ENCODE measurements at regions not wholly inside any gene's neighbourhood (a gene's known extent, or its start where the extent isn't known, plus 50 kb on each side); places are given as distances from the start of the nearest gene placed in this dataset.

DNA sequence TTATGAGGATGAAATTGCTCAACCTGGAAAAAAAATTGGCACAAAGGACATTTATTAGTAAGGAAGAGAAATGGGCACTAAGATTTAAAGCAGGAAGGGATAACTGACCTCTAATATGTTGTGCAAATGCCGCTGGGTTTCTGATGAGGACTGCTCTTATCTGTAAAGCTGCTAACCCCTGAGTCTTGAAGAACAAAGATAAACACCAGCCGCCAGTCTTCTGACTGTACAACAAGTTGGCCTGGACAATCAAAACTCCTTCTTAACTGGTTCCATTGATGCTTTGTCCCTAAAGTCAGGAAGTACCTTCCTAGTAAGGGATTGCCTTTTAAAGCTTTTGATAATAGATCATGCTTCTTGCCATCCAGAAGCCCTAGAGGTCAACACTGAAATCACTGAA lies 301.8 kb downstream of the TRIB2 start (continued):
- TF ChIP-seq, protein P1, sequence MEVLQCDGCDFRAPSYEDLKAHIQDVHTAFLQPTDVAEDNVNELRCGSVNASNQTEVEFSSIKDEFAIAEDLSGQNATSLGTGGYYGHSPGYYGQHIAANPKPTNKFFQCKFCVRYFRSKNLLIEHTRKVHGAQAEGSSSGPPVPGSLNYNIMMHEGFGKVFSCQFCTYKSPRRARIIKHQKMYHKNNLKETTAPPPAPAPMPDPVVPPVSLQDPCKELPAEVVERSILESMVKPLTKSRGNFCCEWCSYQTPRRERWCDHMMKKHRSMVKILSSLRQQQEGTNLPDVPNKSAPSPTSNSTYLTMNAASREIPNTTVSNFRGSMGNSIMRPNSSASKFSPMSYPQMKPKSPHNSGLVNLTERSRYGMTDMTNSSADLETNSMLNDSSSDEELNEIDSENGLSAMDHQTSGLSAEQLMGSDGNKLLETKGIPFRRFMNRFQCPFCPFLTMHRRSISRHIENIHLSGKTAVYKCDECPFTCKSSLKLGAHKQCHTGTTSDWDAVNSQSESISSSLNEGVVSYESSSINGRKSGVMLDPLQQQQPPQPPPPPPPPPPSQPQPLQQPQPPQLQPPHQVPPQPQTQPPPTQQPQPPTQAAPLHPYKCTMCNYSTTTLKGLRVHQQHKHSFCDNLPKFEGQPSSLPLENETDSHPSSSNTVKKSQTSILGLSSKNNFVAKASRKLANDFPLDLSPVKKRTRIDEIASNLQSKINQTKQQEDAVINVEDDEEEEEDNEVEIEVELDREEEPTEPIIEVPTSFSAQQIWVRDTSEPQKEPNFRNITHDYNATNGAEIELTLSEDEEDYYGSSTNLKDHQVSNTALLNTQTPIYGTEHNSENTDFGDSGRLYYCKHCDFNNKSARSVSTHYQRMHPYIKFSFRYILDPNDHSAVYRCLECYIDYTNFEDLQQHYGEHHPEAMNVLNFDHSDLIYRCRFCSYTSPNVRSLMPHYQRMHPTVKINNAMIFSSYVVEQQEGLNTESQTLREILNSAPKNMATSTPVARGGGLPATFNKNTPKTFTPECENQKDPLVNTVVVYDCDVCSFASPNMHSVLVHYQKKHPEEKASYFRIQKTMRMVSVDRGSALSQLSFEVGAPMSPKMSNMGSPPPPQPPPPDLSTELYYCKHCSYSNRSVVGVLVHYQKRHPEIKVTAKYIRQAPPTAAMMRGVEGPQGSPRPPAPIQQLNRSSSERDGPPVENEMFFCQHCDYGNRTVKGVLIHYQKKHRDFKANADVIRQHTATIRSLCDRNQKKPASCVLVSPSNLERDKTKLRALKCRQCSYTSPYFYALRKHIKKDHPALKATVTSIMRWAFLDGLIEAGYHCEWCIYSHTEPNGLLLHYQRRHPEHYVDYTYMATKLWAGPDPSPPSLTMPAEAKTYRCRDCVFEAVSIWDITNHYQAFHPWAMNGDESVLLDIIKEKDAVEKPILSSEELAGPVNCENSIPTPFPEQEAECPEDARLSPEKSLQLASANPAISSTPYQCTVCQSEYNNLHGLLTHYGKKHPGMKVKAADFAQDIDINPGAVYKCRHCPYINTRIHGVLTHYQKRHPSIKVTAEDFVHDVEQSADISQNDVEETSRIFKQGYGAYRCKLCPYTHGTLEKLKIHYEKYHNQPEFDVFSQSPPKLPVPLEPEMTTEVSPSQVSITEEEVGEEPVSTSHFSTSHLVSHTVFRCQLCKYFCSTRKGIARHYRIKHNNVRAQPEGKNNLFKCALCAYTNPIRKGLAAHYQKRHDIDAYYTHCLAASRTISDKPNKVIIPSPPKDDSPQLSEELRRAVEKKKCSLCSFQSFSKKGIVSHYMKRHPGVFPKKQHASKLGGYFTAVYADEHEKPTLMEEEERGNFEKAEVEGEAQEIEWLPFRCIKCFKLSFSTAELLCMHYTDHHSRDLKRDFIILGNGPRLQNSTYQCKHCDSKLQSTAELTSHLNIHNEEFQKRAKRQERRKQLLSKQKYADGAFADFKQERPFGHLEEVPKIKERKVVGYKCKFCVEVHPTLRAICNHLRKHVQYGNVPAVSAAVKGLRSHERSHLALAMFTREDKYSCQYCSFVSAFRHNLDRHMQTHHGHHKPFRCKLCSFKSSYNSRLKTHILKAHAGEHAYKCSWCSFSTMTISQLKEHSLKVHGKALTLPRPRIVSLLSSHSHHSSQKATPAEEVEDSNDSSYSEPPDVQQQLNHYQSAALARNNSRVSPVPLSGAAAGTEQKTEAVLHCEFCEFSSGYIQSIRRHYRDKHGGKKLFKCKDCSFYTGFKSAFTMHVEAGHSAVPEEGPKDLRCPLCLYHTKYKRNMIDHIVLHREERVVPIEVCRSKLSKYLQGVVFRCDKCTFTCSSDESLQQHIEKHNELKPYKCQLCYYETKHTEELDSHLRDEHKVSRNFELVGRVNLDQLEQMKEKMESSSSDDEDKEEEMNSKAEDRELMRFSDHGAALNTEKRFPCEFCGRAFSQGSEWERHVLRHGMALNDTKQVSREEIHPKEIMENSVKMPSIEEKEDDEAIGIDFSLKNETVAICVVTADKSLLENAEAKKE (CRISPR knock-in tag; IDR thresholded peaks at IDR 0.05): no peak
- TF ChIP-seq ZNF114 (CRISPR knock-in tag; IDR thresholded peaks at IDR 0.05): no peak
- TF ChIP-seq STAT1 (IDR thresholded peaks at IDR 0.05; ENCODE audit: unreplicated experiment): no peak
- TF ChIP-seq, protein P2, sequence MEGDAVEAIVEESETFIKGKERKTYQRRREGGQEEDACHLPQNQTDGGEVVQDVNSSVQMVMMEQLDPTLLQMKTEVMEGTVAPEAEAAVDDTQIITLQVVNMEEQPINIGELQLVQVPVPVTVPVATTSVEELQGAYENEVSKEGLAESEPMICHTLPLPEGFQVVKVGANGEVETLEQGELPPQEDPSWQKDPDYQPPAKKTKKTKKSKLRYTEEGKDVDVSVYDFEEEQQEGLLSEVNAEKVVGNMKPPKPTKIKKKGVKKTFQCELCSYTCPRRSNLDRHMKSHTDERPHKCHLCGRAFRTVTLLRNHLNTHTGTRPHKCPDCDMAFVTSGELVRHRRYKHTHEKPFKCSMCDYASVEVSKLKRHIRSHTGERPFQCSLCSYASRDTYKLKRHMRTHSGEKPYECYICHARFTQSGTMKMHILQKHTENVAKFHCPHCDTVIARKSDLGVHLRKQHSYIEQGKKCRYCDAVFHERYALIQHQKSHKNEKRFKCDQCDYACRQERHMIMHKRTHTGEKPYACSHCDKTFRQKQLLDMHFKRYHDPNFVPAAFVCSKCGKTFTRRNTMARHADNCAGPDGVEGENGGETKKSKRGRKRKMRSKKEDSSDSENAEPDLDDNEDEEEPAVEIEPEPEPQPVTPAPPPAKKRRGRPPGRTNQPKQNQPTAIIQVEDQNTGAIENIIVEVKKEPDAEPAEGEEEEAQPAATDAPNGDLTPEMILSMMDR (conservative IDR thresholded peaks at IDR 0.05; ENCODE audit: low read depth in 2 of 2): no peak
- no peak for TF ChIP-seq EZH2phosphoT487 (IDR thresholded peaks at IDR 0.05; ENCODE audit: unreplicated experiment)

DNA sequence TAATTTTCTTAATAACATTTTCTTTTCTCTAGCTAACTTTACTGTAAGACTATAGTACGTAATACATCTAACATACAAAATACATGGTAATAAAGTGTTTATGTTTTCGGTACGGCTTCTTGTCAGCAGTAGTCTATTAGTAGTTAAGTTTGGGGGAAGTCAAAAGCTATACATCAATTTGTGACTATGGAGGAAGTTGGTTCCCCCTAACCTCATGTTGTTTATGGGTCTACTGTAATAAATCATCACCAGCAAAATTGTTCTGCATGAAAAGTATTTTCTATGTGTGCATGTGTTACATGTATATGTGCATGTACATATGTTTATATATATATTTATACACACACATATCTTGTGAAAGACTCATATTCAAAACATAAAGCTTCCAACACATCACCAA lies 303.0 kb downstream of the TRIB2 start:
- H3K9me3 Mint-ChIP-seq: no peaks in the 10 kb centered on the region; the same call in 2 of the 3 replicates
- TF ChIP-seq, protein P3, sequence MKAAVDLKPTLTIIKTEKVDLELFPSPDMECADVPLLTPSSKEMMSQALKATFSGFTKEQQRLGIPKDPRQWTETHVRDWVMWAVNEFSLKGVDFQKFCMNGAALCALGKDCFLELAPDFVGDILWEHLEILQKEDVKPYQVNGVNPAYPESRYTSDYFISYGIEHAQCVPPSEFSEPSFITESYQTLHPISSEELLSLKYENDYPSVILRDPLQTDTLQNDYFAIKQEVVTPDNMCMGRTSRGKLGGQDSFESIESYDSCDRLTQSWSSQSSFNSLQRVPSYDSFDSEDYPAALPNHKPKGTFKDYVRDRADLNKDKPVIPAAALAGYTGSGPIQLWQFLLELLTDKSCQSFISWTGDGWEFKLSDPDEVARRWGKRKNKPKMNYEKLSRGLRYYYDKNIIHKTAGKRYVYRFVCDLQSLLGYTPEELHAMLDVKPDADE (IDR thresholded peaks at IDR 0.05): no peak
- TF ChIP-seq STAT1 (IDR thresholded peaks at IDR 0.05; ENCODE audit: unreplicated experiment): no peak
- TF ChIP-seq EZH2 (IDR thresholded peaks at IDR 0.05; ENCODE audit: low read depth, unreplicated experiment): no peak
- no peak for TF ChIP-seq EZH2phosphoT487 (IDR thresholded peaks at IDR 0.05; ENCODE audit: unreplicated experiment)
- no peak for TF ChIP-seq CREB1 (CRISPR knock-in tag; IDR thresholded peaks at IDR 0.05; ENCODE audit: low read depth)
- TF ChIP-seq, protein P4, sequence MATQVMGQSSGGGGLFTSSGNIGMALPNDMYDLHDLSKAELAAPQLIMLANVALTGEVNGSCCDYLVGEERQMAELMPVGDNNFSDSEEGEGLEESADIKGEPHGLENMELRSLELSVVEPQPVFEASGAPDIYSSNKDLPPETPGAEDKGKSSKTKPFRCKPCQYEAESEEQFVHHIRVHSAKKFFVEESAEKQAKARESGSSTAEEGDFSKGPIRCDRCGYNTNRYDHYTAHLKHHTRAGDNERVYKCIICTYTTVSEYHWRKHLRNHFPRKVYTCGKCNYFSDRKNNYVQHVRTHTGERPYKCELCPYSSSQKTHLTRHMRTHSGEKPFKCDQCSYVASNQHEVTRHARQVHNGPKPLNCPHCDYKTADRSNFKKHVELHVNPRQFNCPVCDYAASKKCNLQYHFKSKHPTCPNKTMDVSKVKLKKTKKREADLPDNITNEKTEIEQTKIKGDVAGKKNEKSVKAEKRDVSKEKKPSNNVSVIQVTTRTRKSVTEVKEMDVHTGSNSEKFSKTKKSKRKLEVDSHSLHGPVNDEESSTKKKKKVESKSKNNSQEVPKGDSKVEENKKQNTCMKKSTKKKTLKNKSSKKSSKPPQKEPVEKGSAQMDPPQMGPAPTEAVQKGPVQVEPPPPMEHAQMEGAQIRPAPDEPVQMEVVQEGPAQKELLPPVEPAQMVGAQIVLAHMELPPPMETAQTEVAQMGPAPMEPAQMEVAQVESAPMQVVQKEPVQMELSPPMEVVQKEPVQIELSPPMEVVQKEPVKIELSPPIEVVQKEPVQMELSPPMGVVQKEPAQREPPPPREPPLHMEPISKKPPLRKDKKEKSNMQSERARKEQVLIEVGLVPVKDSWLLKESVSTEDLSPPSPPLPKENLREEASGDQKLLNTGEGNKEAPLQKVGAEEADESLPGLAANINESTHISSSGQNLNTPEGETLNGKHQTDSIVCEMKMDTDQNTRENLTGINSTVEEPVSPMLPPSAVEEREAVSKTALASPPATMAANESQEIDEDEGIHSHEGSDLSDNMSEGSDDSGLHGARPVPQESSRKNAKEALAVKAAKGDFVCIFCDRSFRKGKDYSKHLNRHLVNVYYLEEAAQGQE (IDR thresholded peaks at IDR 0.05; ENCODE audit: unreplicated experiment): no peak
- TF ChIP-seq JUNB (IDR thresholded peaks at IDR 0.05; ENCODE audit: unreplicated experiment): no peak
- TF ChIP-seq, protein P2 (conservative IDR thresholded peaks at IDR 0.05; ENCODE audit: low read depth in 2 of 2): no peak

More for the DNA sequence above, 303.0 kb downstream of the TRIB2 start:
- Histone ChIP-seq H3F3A (replicated peaks; ENCODE audit: low read depth) (no peaks in the 10 kb centered on the region), H4K20me1 (replicated peaks; ENCODE audit: insufficient read depth) (no peaks in the 10 kb centered on the region), H3K27me3 (ENCODE audit: insufficient read depth) (no peaks in the 10 kb centered on the region), H3K79me2 (replicated peaks; ENCODE audit: insufficient read depth) (no peaks in the 10 kb centered on the region), H3K36me3 (ENCODE audit: insufficient read depth) (no peaks in the 10 kb centered on the region), H3K4me2 (no peak overlapping the region), H3K9me2 (ENCODE audit: insufficient read depth) (peaks cover 4% of the 10 kb centered on the region; the same call in 1 of the 2 replicates), H2AFZ (no peak overlapping the region), H3K27ac (ENCODE audit: low read depth) (no peak overlapping the region), H3K4me1 (ENCODE audit: insufficient read depth) (no peaks in the 10 kb centered on the region), H3K4me3 (no peak overlapping the region)
- Mint-ChIP-seq H3K27ac (no peak overlapping the region), H3K27me3 (ENCODE audit: insufficient read depth, low read depth, poor library complexity) (no peaks in the 10 kb centered on the region), H3K36me3 (ENCODE audit: low read depth) (no peaks in the 10 kb centered on the region), H3K4me1 (peaks cover 6% of the 10 kb centered on the region; the same call in 2 of the 3 replicates), H3K4me3 (no peak overlapping the region)
- ATAC-seq (no peak), DNase-seq (ENCODE audit: low spot score) (no peak)
